ENCODE measurements at regions not wholly inside any gene's neighbourhood (a gene's known extent, or its start where the extent isn't known, plus 50 kb on each side); places are given as distances from the start of the nearest gene placed in this dataset.
"Not testable (repeated sequence)": the region's sequence is repeated elsewhere in the genome, so short reads cannot be mapped to it uniquely, and the experiment has no call there.

DNA sequence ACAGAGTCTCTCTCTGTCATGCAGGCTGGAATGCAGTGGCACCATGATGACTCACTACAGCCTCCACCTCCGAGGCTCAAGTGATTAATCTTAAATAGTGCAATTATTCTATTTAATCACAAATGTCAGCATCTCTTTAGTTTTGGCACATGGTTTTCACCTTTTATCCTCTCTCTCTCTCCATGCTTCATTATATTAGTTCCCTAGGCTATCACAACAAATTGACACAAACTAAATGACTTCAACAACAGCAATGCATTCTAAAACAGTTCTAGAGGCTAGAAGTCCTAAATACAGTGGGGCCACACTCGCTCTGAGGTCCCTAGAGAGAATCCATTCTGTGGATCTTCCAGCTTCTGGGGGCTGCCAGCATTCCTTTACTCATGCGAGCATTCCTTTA is 178.2 kb upstream of the ZNG1F start:
- DNase-seq = not testable (repeated sequence)

DNA sequence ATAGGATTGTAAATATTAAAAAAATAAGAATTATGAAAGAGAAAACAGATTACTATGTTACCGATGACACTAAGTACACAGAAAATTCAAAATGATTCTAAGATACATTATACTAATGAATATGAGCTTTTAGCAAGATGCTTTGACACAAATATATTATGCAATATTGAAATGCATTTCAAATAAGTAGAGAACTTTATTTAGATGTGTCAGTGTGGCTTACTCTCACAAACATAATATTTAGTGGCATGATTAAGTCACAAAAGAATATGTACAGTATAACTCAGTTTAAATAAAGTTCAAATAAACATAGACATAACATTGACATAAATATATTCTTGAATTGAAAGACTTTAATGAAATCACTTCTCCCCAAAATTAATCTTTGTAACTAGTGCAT is 172.7 kb upstream of the ZNG1F start:
- not testable (repeated sequence) for DNase-seq

DNA sequence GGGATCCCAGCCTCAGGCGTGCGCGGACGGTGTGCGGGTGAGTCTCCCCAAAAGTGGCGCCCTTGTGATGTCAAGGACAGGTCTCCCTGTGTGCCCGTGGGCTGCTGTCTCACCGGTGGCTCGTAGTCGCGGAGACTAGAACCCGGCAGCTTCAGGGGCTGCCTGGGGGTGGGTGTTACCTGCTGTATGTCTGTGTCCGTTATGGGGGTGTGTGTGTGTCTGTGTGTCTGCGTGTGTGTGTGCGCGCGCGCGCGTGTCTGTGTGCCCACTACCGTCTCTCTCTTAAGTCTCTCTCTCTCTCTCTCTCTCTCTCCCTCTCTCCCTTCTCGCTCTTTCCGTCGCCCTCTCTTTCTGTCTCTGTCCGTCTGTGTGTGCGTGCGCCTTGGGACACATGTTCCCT is 170.0 kb upstream of the ZNG1F start:
- DNase-seq = peak in 12 of 51 donors; percentile 6 to 53 (median 22)

DNA sequence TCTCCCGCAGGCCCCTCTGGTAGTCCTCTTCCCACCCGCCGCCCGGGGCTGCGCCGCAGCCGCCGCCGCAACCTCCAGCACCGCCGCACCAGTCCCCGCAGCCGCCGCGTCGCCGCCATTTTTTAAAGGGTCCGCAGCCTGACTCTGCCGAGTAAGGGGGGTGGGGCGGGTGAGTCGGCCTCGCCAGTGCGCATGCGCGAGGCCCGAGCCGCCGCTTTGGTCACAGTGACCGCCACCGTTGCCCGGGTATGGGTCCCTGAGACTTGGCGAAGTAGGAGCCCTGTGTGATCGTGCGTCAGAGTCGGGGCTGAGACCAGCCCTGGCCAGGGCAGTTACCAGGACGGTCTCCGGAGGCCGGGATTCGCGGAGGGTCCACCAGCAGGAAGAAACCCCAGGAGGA is 169.6 kb upstream of the ZNG1F start:
- peak in 47 of 51 donors; percentile 1 to 87 (median 63) for DNase-seq

DNA sequence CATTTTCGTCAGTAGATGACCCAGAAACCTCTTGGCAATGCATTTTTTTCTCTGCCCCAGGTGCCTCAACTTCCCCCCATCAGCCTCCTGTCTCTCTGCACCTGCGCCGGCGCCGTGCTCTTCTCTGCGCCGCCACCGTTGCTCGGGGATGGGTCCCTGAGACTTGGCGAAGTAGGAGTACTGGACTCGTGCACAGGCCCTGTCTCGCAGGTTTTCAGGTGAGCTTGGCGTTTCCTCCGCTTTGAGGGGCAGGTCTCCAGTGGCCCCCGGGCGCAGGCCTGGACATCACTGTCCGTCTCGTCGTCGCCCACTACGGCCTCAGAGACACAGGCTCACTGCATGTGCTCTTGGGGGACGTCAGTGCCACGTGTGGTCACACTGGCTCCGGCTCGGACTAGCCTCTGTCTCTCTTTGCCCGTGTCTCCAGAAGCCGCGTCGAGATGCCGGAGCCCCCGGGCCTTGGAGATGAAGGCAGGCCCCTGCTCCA is 168.8 kb upstream of the ZNG1F start:
- peak in 3 of 51 donors; percentile 1 to 14 (median 5) for DNase-seq

DNA sequence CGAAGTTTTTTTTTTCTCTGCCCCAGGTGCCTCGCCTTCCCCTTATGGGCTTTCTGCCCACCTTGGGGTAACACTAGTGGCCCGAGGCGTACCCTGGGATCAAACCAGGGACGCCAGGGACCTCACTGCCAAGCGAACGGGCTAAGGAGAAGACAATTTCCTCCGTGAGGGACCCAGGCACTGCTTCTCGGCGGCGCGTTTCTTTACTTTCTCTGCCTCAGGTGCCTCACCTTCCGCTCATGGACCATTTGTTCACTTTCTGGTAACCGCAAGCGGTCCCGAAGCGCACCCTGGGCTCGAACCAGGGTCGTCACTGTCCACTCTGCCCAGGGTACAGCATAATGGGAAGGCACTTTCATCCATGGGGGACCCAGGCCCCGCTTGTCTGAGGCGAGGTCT is 168.2 kb upstream of the ZNG1F start:
- not testable (repeated sequence) for DNase-seq

DNA sequence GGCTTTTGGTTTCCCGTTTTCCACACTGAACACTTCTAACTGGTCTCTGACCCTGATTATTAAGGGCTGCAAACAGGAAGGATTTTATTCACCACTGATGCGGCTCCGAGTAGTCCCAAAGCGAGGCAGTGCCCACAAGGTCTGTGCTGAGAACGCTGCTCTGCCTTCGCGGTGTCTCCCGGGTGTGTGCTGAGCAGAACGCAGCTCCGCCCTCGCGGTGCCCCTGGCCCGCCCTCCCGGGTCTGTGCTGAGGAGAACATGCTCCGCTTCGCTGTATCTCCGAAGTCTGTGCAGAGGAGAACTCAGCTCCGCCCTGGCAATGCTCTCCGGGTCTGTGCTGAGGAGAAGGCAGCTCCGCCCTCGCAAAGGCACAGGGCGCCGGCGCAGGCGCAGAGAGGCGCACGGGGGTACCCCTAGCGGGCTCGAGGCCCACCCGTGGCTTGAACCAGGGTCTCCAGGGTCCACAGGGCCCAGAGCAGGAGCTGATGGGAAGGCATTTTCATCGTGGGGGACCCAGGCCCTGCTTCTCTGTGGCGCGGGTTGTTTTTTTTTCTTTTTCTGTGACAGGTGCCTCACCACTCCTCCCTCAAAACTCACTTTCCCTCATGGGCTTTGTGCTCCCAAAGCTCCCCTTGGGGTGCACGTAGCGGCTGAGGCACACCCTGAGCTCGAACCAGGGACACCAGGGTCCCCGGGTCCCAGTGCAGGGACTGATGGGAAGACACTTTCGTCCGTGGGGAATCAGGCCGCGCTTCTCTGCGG is 167.7 kb upstream of the ZNG1F start:
- peak in 16 of 51 donors; percentile 5 to 56 (median 45) for DNase-seq

DNA sequence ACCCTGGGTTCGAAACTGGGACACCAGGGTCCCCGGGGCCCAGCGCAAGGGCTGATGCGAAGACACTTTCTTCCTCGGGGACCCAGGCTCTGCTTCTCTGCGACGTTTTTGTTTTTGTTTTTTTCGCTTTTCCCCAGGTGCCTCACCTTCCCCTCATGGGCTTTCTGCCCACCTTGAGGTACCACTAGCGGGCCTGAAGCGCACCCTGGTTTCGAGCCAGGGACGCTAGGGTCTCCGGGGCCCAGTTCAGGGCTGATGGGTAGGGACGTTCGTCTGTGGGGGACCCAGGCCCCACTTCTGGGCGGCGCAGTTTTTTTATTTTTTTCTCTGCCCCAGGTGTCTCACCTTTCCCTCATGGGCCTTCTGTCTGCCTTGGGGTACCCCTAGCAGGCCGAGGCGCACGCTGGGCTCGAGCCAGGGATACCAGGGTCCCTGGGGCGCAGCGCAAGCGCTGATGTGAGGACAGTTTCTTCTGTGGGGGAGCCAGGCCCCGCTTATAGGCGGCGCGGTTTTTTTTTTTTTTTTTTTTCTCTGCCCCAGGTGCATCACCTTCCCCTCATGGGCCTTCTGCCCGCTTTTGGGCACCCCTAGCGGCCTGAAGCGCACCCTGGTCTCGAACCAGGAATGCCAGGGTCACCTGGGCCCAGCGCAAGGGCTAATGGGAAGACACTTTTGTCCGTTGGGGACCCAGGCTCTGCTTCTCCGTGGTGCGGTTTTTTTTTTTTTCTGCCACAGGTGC is 166.8 kb upstream of the ZNG1F start:
- DNase-seq = not testable (repeated sequence)

DNA sequence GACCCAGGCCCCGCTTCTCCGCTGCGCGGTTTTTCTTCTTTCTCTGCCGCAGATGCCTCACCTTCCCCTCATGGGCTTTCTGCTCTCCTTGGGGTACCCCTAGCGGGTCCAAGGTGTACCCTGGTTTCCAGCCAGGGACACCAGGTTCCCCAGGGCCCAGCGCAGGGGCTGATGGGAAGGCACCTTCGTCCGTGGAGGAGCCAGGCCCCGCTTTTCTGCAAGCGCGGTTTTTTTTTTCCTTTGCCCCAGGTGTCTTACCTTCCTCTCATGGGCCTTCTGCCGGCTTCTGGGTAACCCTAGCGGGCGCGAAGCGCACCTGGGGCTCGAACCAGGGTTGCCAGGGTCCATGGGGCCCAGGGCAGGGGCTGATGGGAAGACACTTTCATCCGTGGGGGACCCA is 165.9 kb upstream of the ZNG1F start:
- not testable (repeated sequence) for DNase-seq

DNA sequence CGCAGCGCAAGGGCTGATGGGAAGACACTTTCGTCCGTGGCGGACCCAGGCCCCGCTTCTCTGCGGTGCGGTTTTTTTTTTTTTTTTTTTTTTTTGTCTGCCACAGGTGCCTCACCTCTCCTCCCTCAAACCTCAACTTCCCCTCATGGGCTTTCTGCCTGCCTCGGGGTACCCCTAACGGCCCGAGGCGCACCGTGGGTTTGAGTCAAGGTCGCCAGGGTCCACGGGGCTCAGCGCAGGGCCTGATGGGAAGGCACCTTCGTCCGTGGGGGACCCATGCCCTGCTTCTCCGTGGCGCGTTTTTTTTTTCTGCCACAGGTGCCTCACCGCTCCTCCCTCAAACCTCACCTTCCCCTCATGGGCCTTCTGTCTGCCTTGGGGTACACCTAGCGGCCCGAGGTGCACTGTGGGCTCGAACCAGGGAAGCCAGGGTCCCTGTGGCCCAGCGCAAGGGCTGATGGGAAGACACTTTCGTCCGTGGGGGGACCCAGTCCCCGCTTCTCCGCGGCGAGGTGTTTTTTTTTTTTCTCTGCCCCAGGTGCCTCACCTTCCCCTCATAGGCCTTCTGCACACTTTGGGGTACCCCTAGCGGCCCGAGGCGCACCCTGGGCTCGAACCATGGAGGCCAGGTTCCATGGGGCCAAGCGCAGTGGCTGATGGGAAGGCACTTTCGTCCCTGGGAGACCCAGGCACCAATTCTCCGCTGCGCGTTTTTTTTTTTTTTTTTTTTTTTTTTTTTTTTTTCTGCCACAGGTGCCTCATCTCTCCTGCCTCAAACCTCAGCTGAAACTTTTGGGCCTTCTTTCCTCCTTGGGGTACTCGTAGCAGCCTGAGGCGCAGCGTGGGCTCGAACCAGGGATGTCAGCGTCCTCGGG is 165.2 kb upstream of the ZNG1F start:
- not testable (repeated sequence) for DNase-seq

DNA sequence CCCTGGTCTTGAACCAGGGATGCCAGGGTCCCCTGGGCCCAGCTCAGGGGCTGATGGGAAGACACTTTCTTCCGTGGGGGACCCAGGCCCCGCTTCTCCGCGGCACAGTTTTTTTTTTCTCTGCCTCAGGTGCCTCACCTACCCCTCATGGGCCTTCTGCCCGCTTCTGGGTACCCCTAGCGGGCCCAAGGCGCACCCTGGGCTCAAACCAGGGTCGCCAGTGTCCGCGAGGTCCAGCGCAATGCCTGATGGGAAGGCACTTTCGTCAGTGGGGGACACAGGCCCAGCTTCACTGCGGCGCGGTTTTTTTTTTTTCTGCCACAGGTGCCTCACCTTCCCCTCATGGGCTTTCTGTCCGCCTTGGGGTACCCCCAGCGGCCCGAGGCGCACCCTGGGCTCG is 163.9 kb upstream of the ZNG1F start:
- DNase-seq = not testable (repeated sequence)

DNA sequence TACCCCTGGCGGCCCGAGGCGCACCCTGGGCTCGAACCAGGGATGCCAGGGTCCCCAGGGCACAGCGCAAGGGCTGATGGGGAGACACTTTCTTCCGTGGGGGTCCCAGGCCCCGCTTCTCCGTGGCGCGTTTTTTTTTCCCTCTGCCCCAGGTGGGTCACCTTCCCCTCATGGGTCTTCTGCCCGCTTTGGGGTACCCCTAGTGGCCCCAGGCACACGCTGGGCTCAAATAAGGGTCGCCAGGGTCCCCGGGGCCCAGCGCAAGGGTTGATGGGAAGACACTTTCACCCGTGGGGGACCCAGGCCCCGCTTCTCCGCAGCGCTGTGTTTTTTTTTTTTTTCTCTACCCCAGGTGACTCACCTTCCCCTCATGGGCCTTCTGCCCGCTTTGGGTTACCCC is 163.3 kb upstream of the ZNG1F start:
- DNase-seq = not testable (repeated sequence)

DNA sequence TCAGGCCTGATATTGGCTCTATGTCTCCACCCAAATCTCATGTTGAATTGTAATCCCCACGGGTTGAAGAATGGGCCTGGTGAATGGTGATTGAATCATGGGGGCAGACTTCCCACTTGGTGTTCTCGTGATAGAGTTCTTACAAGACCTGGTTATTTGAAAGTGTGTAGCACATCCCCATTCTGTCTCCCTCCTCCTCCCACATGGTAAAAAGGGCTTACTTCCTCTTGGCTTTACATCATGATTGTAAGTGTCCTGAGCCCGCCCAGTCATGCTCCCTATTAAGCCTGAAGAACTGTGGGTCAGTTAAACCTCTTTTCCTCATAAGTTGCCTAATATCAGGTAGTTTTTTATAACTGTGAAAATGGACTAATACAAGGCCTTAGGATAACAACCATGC is 158.8 kb upstream of the ZNG1F start:
- not testable (repeated sequence) for DNase-seq

DNA sequence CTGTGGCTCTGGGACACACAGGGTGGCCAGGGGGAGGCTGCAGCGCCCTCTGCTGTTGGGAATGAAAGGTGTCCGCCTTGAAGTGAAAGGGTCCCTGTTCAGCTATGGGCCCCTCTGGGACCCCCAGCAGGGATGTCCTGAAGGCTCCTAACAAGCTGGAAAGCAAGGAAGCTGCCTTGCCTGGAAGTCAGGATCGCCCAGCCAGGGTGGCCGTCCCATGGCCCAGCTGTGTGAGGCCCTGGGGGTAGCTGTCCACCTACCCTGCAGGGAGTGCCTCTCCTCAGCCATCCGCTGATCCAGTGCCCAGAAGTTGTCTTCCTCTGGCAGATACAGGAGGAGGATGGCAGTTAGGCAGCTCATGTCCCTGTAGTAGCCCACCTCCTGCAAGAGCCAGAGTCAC is 143.4 kb upstream of the ZNG1F start:
- DNase-seq = not testable (repeated sequence)

DNA sequence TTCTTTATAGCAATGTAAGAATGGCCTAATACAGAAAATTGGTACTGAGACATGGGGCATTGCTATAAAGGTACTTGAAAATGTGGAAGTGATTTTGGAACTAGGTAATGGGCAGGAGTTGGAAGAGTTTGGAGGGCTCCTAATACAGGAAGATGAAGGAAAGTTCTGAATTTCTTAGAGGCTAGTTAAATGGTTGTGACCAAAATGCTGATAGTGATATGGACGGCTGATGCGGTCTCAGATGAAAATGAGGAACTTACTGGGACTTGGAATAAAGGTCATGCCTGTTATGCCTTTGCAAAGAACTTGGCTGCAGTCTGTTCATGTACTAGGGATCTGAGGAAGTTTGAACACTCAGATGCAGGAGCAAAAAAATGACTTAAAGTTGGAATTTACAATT is 132.2 kb upstream of the ZNG1F start:
- not testable (repeated sequence) for DNase-seq

DNA sequence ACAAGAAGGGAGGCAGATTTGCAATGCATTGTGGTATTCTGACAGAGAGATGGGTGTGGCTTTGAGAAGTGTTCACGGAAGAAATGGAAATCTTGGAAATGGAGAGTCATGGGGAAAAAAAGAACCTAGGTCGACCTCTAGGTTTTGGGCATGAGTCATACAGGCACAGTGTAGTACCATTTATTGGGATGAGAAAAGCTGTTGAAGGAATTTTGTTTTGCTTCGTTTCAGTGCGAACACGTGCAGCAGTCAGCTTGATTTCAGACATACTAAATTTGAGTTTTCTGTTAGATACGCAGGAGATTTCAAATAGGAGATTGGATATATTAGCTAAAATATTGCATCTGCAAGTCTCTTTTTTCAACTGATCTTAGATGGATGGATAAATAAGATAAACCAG is 119.8 kb upstream of the ZNG1F start:
- not testable (repeated sequence) for DNase-seq

DNA sequence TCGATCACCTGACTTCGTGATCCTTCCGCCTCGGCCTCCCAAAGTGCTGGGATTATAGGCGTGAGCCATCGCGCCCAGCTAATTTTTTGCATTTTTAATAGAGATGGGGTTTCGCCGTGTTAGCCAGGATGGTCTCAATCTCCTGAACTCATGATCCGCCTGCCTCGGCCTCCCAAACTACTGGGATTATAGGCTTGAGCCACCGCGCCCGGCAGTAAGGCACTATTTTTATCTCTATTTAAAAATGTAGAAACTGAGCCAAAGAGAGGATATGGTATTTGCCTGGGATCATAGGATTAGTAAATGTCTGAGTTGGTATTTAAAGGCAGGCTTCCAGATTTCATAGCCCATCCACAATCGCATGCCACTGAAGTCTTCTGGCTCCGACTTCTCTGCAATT is 96.6 kb upstream of the ZNG1F start:
- not testable (repeated sequence) for DNase-seq

DNA sequence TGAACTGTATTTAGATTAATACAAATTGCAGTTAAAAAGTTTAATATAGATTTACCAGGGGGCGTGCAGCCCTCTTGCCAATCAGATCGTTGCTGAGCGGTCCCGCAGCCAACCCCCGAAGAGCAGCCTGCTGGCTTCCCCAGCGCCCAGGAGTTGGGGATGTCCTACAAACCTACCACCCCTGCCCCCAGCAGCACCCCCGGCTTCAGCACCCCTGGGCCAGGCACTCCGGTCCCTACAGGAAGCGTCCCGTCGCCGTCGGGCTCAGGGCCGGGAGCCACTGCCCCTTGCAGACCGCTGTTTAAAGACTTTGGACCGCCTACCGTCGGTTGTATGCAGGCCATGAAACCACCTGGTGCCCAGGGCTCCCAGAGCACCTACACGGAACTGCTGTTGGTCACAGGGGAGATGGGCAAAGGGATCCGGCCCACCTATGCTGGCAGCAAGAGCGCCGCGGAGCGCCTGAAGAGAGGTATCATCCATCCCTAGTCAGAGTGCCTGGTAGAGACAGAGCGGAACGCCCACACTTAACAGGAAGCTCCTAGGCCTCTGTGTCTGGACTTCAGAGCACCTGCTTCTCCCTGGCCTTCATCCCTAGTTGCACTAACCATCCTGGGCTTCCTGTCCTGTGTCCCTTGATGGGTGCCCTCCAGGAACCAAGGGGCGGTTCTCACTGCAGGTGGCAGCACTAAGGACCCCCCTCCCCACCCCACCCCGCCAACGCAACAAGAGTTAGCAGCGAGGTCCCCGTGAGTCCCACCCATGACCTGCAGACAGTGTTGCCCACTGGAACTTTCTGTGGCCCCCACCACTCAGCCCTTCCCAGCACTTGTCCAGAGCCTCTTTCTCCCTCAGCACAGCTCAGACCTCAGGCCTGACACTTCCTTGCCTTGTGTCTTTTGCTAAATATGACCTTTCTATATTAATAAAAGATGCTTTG is 91.5 kb upstream of the ZNG1F start:
- not testable (repeated sequence) for DNase-seq

DNA sequence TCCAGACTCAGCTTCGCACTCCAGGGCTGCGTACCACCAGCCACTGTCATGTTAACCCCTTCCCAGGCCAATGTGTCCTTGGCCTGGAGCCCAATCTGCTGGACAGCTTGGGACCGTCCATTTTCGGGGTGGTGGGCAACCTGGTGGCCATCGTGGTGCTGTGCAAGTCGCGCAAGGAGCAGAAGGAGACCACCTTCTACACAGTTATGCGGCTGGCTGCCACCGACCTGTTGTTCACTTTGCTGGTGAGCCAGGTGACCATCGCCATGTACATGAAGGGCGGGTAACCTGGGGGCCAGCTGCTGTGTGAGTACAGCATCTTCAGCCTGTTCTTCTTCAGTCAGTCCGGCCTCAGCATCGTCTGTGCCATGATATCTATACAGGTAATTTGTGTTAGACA is 90.3 kb upstream of the ZNG1F start:
- DNase-seq = not testable (repeated sequence)

DNA sequence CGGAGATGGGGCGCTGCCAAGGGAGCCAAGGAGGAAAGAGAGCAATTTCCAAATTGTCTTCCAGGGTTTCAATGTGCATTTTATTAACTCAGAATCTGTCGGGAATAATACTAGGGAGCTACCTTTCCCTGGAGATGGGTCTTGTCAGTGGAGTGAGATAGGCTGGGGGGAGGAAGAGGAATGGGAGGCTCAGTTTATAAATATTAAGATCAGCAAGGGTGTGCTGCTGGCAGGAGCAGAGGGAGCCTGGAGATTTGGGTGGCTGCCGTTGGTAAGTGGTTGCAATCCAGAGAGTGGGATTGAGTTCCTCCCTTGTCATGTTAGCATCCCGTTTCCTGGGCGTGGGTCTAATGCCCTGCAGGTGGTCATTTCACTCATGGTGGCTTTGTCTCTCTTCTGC is 89.9 kb upstream of the ZNG1F start:
- DNase-seq = not testable (repeated sequence)
